GM19193 (cell line): ENCODE measurements at regions not wholly inside any gene's neighbourhood (a gene's known extent, or its start where the extent isn't known, plus 50 kb on each side); places are given as distances from the start of the nearest gene placed in this dataset.

Source experiments
- POLR2A ChIP-seq: IDR thresholded peaks from 4 replicates; pipeline ENCODE4 v1.6.1; 2011; ENCODE audit not compliant: insufficient read depth, insufficient read length; ENCODE audit errors: extremely low read depth

- TF ChIP-seq POLR2A = no peak
Observed at GRCh38 chr16:13429416-13429815, 490.5 kb upstream of the ERCC4 start.

GRCh38 chr16:13435415-13435814 is 484.5 kb upstream of the ERCC4 start:
- no peak for TF ChIP-seq POLR2A

GRCh38 chr16:13435873-13436474 is 484.0 kb upstream of the ERCC4 start:
- no peak for TF ChIP-seq POLR2A

GRCh38 chr16:13436641-13437412 is 483.1 kb upstream of the ERCC4 start:
- TF ChIP-seq POLR2A = no peak

GRCh38 chr16:13437413-13437795 is 482.6 kb upstream of the ERCC4 start:
- TF ChIP-seq POLR2A = no peak

- no peak for TF ChIP-seq POLR2A
Observed at GRCh38 chr16:13438064-13438463, 481.9 kb upstream of the ERCC4 start.

- TF ChIP-seq POLR2A = no peak
Observed at GRCh38 chr16:13439766-13440165, 480.2 kb upstream of the ERCC4 start.

GRCh38 chr16:13441675-13442074 is 478.3 kb upstream of the ERCC4 start:
- TF ChIP-seq POLR2A = no peak

- no peak for TF ChIP-seq POLR2A
Observed at GRCh38 chr16:13448346-13448745, 471.6 kb upstream of the ERCC4 start.

- no peak for TF ChIP-seq POLR2A
Observed at GRCh38 chr16:13453325-13453724, 466.6 kb upstream of the ERCC4 start.

GRCh38 chr16:13453938-13454553 is 465.9 kb upstream of the ERCC4 start:
- TF ChIP-seq POLR2A = no peak

GRCh38 chr16:13463619-13464018 is 456.3 kb upstream of the ERCC4 start:
- TF ChIP-seq POLR2A = no peak

- TF ChIP-seq POLR2A = no peak
Observed at GRCh38 chr16:13471036-13471435, 448.9 kb upstream of the ERCC4 start.

- no peak for TF ChIP-seq POLR2A
Observed at GRCh38 chr16:13478991-13479390, 441.0 kb upstream of the ERCC4 start.

- TF ChIP-seq POLR2A = no peak
Observed at GRCh38 chr16:13479549-13479948, 440.4 kb upstream of the ERCC4 start.

- TF ChIP-seq POLR2A = no peak
Observed at GRCh38 chr16:13480801-13481200, 439.2 kb upstream of the ERCC4 start.

GRCh38 chr16:13483121-13483520 is 436.8 kb upstream of the ERCC4 start:
- TF ChIP-seq POLR2A = no peak

GRCh38 chr16:13492046-13492445 is 427.9 kb upstream of the ERCC4 start:
- TF ChIP-seq POLR2A = no peak
